Esophagus squamous epithelium (tissue), 5 donors: ENCODE measurements at regions not wholly inside any gene's neighbourhood (a gene's known extent, or its start where the extent isn't known, plus 50 kb on each side); places are given as distances from the start of the nearest gene placed in this dataset.
"Not testable (repeated sequence)": the region's sequence is repeated elsewhere in the genome, so short reads cannot be mapped to it uniquely, and the experiment has no call there.

Source experiments
- DNase-seq: peaks from one replicate; lab custom pipeline; 2025; lab: John Stamatoyannopoulos, UW
- H3K27ac ChIP-seq, 4 donors: fragments of 200-600 bp; sonication (generic); one replicate each; pipeline ENCODE4 v1.5.1; 2016 to 2019; ENCODE audit warnings: mild to moderate bottlenecking in 1 of 4
- H3K27me3 ChIP-seq, 4 donors: fragments of 200-600 bp; sonication (generic); 1 replicate in 3 of 4; 2 replicates in 1 of 4; pipeline versions ENCODE4 v1.5.1 to v1.6.0; 2017 to 2021; ENCODE audit warnings: antibody characterized with exemption in 1 of 4
- H3K36me3 ChIP-seq, 3 donors: fragments of 200-600 bp; sonication (generic); one replicate each; pipeline ENCODE4 v1.5.1; 2016 to 2019
- H3K4me1 ChIP-seq, 3 donors: fragments of 200-600 bp; sonication (generic); one replicate each; pipeline ENCODE4 v1.5.1; 2017 to 2019
- H3K4me3 ChIP-seq, 4 donors: fragments of 200-600 bp; sonication (generic); 1 replicate in 3 of 4; 2 replicates in 1 of 4; pipeline ENCODE4 v1.5.1; 2016 to 2019; ENCODE audit warnings: mild to moderate bottlenecking in 2 of 4, moderate library complexity in 1 of 4
- H3K9me3 ChIP-seq, 3 donors: fragments of 200-600 bp; sonication (generic); one replicate each; pipeline ENCODE4 v1.5.1; 2016 to 2019
- CTCF ChIP-seq, 6 experiments: fragments of 450-650 bp in 4 of 6; fragments of 200-600 bp in 2 of 6; sonication (generic) in 2 of 6; IDR thresholded peaks; one replicate each; pipeline ENCODE4 v1.5.1; 2016 to 2019; ENCODE audit warnings: antibody characterized with exemption in 6 of 6, mild to moderate bottlenecking in 4 of 6, moderate library complexity in 4 of 6
- POLR2A ChIP-seq, 4 donors: fragments of 450-650 bp; IDR thresholded peaks; one replicate each; pipeline ENCODE4 v1.6.1; 2017; ENCODE audit warnings: antibody characterized with exemption in 4 of 4, mild to moderate bottlenecking in 4 of 4, moderate library complexity in 3 of 4
- WGBS, 2 donors: methylation state at CpG; one replicate each; pipeline ENCODE4 v1.1.5; 2018; 5-methylcytosine and 5-hydroxymethylcytosine counted together
- intact Hi-C: fragments of 100-400 bp; cut with DNase I; formaldehyde crosslinking; loops from one replicate; pipeline ENCODE4 v1.15.0; 2022
- small RNA-seq, 4 donors: library from RNA; depleted of rRNA; stranded (forward); fragments of <200 nt; gene quantifications; one replicate each; pipeline ENCODE3, GENCODE V24; 2016
- donor health status: DM: yes; HTN: yes; CAD: no.

GRCh38 chr9:19876569-19877316 is 87.9 kb upstream of the SLC24A2 start:
- no peak overlapping the region for H3K27ac ChIP-seq
- H3K36me3 ChIP-seq = no peaks in the 10 kb centered on the region
- H3K9me3 ChIP-seq = no peaks in the 10 kb centered on the region
- no peaks in the 10 kb centered on the region for H3K27me3 ChIP-seq
- no peaks in the 10 kb centered on the region for H3K4me1 ChIP-seq
- intact Hi-C loops = no loop called here
- WGBS, 2 donors = 44 to 85% methylated on average over 3 of the region's 3 CpGs
- DNase-seq = no peak
- TF ChIP-seq CTCF (IDR thresholded peaks at IDR 0.05) = no peak
- no peak for TF ChIP-seq POLR2A (IDR thresholded peaks at IDR 0.05)
- H3K4me3 ChIP-seq = no peak overlapping the region

- TF ChIP-seq CTCF (IDR thresholded peaks at IDR 0.05) = no peak
- no peak for TF ChIP-seq POLR2A (IDR thresholded peaks at IDR 0.05)
- intact Hi-C loops = no loop called here
- Histone ChIP-seq H3K4me1 (no peaks in the 10 kb centered on the region), H3K9me3 (no peaks in the 10 kb centered on the region), H3K27me3 (no peaks in the 10 kb centered on the region), H3K4me3 (no peak overlapping the region), H3K27ac (no peak overlapping the region), H3K36me3 (no peaks in the 10 kb centered on the region)
- WGBS, 2 donors = 62 to 65% methylated on average over 5 of the region's 5 CpGs
- no peak for DNase-seq
These were observed 86.6 kb upstream of the SLC24A2 start for GRCh38 chr9:19875291-19875920.

GRCh38 chr9:19873188-19873587 is 84.4 kb upstream of the SLC24A2 start:
- H3K36me3 ChIP-seq, H3K27me3 ChIP-seq, H3K4me1 ChIP-seq, H3K27ac ChIP-seq, DNase-seq, intact Hi-C loops, H3K9me3 ChIP-seq, H3K4me3 ChIP-seq: not testable (repeated sequence)
- WGBS, 2 donors = 81 to 85% methylated on average over 2 of the region's 2 CpGs

- WGBS, 2 donors = 84 to 91% methylated on average over 2 of the region's 2 CpGs
- Histone ChIP-seq H3K36me3 (no peaks in the 10 kb centered on the region), H3K4me3 (no peak overlapping the region), H3K9me3 (no peaks in the 10 kb centered on the region), H3K27me3 (no peaks in the 10 kb centered on the region), H3K27ac (no peak overlapping the region), H3K4me1 (no peaks in the 10 kb centered on the region)
- no peak for TF ChIP-seq CTCF (IDR thresholded peaks at IDR 0.05)
- no peak for TF ChIP-seq POLR2A (IDR thresholded peaks at IDR 0.05)
- no peak for DNase-seq
- intact Hi-C loops = no loop called here
These were observed 82.2 kb upstream of the SLC24A2 start for GRCh38 chr9:19870988-19871387.

- no peak for TF ChIP-seq POLR2A (IDR thresholded peaks at IDR 0.05)
- no peak for TF ChIP-seq CTCF (IDR thresholded peaks at IDR 0.05)
- no peak overlapping the region for H3K27ac ChIP-seq
- 38 to 42% methylated on average over 1 of the region's 1 CpG for WGBS, 2 donors
- no peak overlapping the region for H3K4me3 ChIP-seq
- H3K4me1 ChIP-seq = no peaks in the 10 kb centered on the region
- no peaks in the 10 kb centered on the region for H3K36me3 ChIP-seq
- intact Hi-C loops = no loop called here
- no peaks in the 10 kb centered on the region for H3K9me3 ChIP-seq
- no peaks in the 10 kb centered on the region for H3K27me3 ChIP-seq
- DNase-seq = no peak
These were observed 52.1 kb upstream of the SLC24A2 start for GRCh38 chr9:19840953-19841352.

Small RNA genes lying in the stretch of these regions (small RNA-seq; reads per million reads assigned to genes)
- 0 reads per million in 4 donors for gene AL158077.1
